Heart right ventricle (tissue), 16 donors: ENCODE measurements at regions not wholly inside any gene's neighbourhood (a gene's known extent, or its start where the extent isn't known, plus 50 kb on each side); places are given as distances from the start of the nearest gene placed in this dataset.

Experiments
- ATAC-seq, 8 donors: fragments of 200-7000 bp; cut with Tn5 transposase; one replicate each; pipeline ENCODE4 v1.9.1; 2020; ENCODE audit warnings: mild to moderate bottlenecking in 8 of 8, moderate library complexity in 8 of 8, moderate number of reproducible peaks in 1 of 8
- DNase-seq, 2 donors: peaks; one replicate each; pipeline ENCODE4 v3.0.0-alpha.2; 2020
- H3K27ac ChIP-seq, 10 donors: fragments of 200-600 bp; sonication (generic) in 2 of 10; one replicate each; pipeline versions ENCODE4 v1.5.0 to v1.8.0; 2020 to 2022; ENCODE audit warnings: mild to moderate bottlenecking in 3 of 10
- H3K27me3 ChIP-seq, 7 donors: fragments of 200-600 bp; one replicate each; pipeline ENCODE4 v1.8.0; 2021 to 2022; ENCODE audit warnings: mild to moderate bottlenecking in 2 of 7
- H3K36me3 ChIP-seq, 9 donors: fragments of 200-600 bp; sonication (generic) in 1 of 9; one replicate each; pipeline versions ENCODE4 v1.5.0 to v1.8.0; 2020 to 2022; ENCODE audit warnings: mild to moderate bottlenecking in 2 of 9
- H3K4me1 ChIP-seq, 9 donors: fragments of 200-600 bp; sonication (generic) in 1 of 9; one replicate each; pipeline versions ENCODE4 v1.5.0 to v1.8.0; 2020 to 2022; ENCODE audit warnings: mild to moderate bottlenecking in 4 of 9
- H3K4me3 ChIP-seq, 10 donors: fragments of 200-600 bp; sonication (generic) in 2 of 10; one replicate each; pipeline versions ENCODE4 v1.5.0 to v1.8.0; 2020 to 2022; ENCODE audit warnings: mild to moderate bottlenecking in 7 of 10, moderate library complexity in 2 of 10
- H3K9me3 ChIP-seq, 11 donors: fragments of 200-600 bp in 10 of 11; sonication (generic) in 2 of 11; one replicate each; pipeline versions ENCODE4 v1.5.0 to v1.8.0; 2013 to 2022; ENCODE audit warnings: mild to moderate bottlenecking in 2 of 11, control low read depth in 1 of 11, moderate library complexity in 1 of 11
- WGBS, 2 donors: extraction: QIAGEN DNeasy Blood & Tissue Kit; methylation state at CpG; one replicate each; pipeline ENCODE4 v1.1.7; 2013; ENCODE audit warnings: inconsistent platforms in 1 of 2; 5-methylcytosine and 5-hydroxymethylcytosine counted together
- intact Hi-C, 10 donors: fragments of 100-400 bp; cut with DNase I; formaldehyde crosslinking; loops; one replicate each; pipeline versions ENCODE4 v1.11.1 to v1.14.2; 2022
- TF ChIP-seq, protein P1 (sequence below), 9 donors: fragments of 200-600 bp; sonication (generic) in 2 of 9; IDR thresholded peaks; one replicate each; pipeline versions ENCODE4 v1.5.0 to v1.8.0; 2021 to 2022; ENCODE audit warnings: antibody characterized with exemption in 9 of 9, mild to moderate bottlenecking in 5 of 9, moderate library complexity in 1 of 9
- donor health status: Arrhythmogenic right ventricular cardiomyopathy.
- donor health status: ischemic (EF 13 %, LVEDD 7.1; RV severe dilation, severe dysfunction).
- donor health status: healthy with polysubstance abuse.
- donor health status: DM: no; HTN: yes; CAD: no.
- donor health status: DM: no; HTN: no; CAD: no.
- donor health status: ischemic (EF 25% LVEDD 6.9; RV normal size, moderate dysfunction).
- donor health status: ischemic (EF 25% LVEDD 5.7; RV mildly dilated, moderate dysfunction).
- donor health status: healthy.
- donor health status: DM: yes; HTN: yes; CAD: no.
- donor health status: Ischemic cardiomyopathy.
- donor health status: ischemic (EF 35%, LVEDD 5.7; RV mildly dilated, moderate dysfunction).
- donor health status: nonischemic (EF 11% LVEDD 7.7; RV severe dilation, severe dysfunction).
- donor health status: DM: yes; HTN: yes; CAD: no.
- donor health status: PGD.
- donor health status: ischemic (EF 29% LVEDD 5.4; RV normal size, mild dysfunction).
- donor health status: nonischemic (EF 23%, LVEDD 6.1; RV moderate dilation, normal function).

DNA sequence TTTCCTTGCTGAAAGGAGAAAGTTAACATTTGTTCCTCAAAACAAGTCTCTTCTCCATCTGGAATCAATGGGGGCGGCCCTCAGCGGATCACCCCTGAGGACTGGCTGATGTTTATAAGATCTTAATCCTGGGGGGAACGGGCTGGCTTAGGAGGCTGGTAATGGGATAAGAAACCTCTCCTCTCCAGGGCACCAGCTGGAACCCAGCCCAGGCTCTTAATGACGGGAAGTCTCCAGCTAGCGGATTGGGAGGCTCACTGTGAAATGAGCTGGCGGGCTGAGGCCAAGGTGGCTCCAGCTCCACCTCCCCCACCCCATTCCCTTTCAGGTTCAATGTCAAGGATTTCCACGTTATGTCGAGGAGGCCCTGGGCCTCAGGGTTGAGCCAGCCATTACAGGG, 1133.0 kb downstream of the VRK1 start:
- Histone ChIP-seq H3K9me3 (no peaks in the 10 kb centered on the region), H3K27me3 (peaks cover 0 to 2% (median 0%) of the 10 kb centered on the region in 7 donors), H3K36me3 (no peaks in the 10 kb centered on the region), H3K27ac (no peak overlapping the region), H3K4me1 (no peaks in the 10 kb centered on the region), H3K4me3 (no peak overlapping the region)
- intact Hi-C loops: no loop called here
- ATAC-seq: no peak
- no peak for DNase-seq
- TF ChIP-seq, protein P1, sequence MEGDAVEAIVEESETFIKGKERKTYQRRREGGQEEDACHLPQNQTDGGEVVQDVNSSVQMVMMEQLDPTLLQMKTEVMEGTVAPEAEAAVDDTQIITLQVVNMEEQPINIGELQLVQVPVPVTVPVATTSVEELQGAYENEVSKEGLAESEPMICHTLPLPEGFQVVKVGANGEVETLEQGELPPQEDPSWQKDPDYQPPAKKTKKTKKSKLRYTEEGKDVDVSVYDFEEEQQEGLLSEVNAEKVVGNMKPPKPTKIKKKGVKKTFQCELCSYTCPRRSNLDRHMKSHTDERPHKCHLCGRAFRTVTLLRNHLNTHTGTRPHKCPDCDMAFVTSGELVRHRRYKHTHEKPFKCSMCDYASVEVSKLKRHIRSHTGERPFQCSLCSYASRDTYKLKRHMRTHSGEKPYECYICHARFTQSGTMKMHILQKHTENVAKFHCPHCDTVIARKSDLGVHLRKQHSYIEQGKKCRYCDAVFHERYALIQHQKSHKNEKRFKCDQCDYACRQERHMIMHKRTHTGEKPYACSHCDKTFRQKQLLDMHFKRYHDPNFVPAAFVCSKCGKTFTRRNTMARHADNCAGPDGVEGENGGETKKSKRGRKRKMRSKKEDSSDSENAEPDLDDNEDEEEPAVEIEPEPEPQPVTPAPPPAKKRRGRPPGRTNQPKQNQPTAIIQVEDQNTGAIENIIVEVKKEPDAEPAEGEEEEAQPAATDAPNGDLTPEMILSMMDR (IDR thresholded peaks at IDR 0.05): no peak
- WGBS, 2 donors: 65 to 71% methylated on average over 8 of the region's 8 CpGs

DNA sequence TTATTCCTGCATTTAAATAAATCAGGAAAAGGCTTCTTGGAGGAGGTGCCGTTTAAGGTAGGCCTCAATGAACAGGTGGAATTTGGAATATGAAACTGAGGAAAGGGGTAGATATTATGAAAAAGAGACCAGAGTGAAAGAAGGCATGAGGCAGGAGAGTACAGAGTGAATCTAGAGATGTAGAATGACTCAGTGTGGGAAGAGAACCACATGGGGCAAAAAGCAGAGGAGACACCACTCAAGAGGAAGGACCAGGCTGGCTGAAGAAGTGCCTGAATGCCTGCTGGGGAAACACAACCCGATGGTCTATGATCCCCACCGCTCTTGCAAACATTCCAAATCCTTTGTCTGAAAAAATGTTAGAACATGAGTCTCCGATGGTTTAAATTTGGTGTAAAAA, 1134.1 kb downstream of the VRK1 start:
- H3K27ac ChIP-seq: no peak overlapping the region
- H3K36me3 ChIP-seq: no peaks in the 10 kb centered on the region
- no peaks in the 10 kb centered on the region for H3K4me1 ChIP-seq
- TF ChIP-seq, protein P1 (IDR thresholded peaks at IDR 0.05): no peak
- no peaks in the 10 kb centered on the region for H3K9me3 ChIP-seq
- H3K27me3 ChIP-seq: peaks cover 0 to 2% (median 0%) of the 10 kb centered on the region in 7 donors
- WGBS, 2 donors: 85 to 94% methylated on average over 4 of the region's 4 CpGs
- no peak for ATAC-seq
- H3K4me3 ChIP-seq: no peak overlapping the region
- no peak for DNase-seq
- intact Hi-C loops: no loop called here

DNA sequence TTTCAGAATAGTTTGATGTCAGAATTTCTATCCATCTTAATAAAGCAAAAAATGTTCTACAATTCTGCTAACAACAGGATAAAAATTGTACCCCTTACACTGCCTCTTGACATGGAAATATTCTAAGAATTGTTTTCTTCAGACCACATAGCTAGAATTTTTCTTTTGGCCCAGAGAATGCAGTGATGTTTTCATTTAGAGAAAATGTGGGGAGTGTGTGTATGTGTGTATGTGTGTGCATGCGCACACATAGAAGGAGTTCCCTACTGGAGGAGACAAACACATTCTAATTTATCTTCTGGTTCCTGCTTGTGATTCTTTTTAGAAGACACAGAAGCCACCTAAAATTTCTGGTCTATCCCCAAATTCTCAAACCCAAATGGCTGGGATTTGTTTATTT, 1145.7 kb downstream of the VRK1 start:
- intact Hi-C loops: no loop called here

DNA sequence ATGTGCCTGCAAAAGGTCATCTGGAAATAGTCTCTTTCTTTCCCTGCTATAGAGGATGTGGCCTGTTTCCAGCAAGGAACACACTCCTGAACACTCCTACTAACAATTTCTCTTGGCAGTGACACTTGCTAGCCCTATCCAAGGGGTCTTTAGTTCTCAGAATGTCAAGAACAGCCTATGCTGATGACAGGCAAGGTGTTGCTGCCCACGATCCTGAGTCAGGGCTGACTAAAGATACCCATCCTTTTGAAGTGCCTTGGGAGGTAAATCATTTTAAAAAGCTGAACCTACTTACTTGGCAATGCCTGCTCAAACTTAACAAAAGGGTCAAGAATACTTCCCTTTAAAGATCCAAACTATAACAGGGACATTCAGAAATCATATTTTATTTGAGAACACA, 1146.4 kb downstream of the VRK1 start:
- Histone ChIP-seq H3K36me3 (no peaks in the 10 kb centered on the region), H3K4me1 (no peaks in the 10 kb centered on the region), H3K27ac (no peak overlapping the region), H3K9me3 (peaks cover 0 to 6% (median 0%) of the 10 kb centered on the region in 11 donors), H3K4me3 (no peak overlapping the region), H3K27me3 (no peaks in the 10 kb centered on the region)
- TF ChIP-seq, protein P1 (IDR thresholded peaks at IDR 0.05): no peak
- DNase-seq (no peak), ATAC-seq (no peak)
- 17 to 27% methylated on average over 1 of the region's 1 CpG for WGBS, 2 donors
- intact Hi-C loops: no loop called here

More for the DNA sequence above, 1145.7 kb downstream of the VRK1 start:
- TF ChIP-seq, protein P1 (IDR thresholded peaks at IDR 0.05): no peak
- no peak for ATAC-seq
- Histone ChIP-seq H3K36me3 (no peaks in the 10 kb centered on the region), H3K27me3 (no peaks in the 10 kb centered on the region), H3K27ac (no peak overlapping the region), H3K9me3 (peaks cover 0 to 6% (median 0%) of the 10 kb centered on the region in 11 donors), H3K4me1 (no peaks in the 10 kb centered on the region), H3K4me3 (no peak overlapping the region)
- 97 to 100% methylated on average over 1 of the region's 1 CpG for WGBS, 2 donors
- DNase-seq: no peak
